Endodermal cell (in vitro differentiated cells): ENCODE measurements at regions not wholly inside any gene's neighbourhood (a gene's known extent, or its start where the extent isn't known, plus 50 kb on each side); places are given as distances from the start of the nearest gene placed in this dataset.

Experiments
- DNase-seq: peaks from one replicate; pipeline ENCODE4 v3.0.0-alpha.2; 2017
- H3K27ac ChIP-seq: 2 replicates; pipeline ENCODE4 v1.5.1; 2013; ENCODE audit warnings: mild to moderate bottlenecking, low read depth, low read length, moderate library complexity
- H3K27me3 ChIP-seq: 2 replicates; pipeline ENCODE4 v1.6.1; 2013; ENCODE audit warnings: mild to moderate bottlenecking, low read length, moderate library complexity; ENCODE audit not compliant: insufficient read depth, control insufficient read depth, poor library complexity, severe bottlenecking
- H3K36me3 ChIP-seq: 2 replicates; pipeline ENCODE4 v1.7.0; 2013; ENCODE audit warnings: mild to moderate bottlenecking, low read length, moderate library complexity; ENCODE audit not compliant: control insufficient read depth, insufficient read depth
- H3K4me1 ChIP-seq: one replicate; pipeline ENCODE4 v1.7.0; 2013; ENCODE audit warnings: low read length; ENCODE audit not compliant: control insufficient read depth, insufficient read depth
- H3K4me3 ChIP-seq: 2 replicates; pipeline ENCODE4 v1.5.1; 2013; ENCODE audit warnings: mild to moderate bottlenecking, low read length, moderate library complexity
- H3K9ac ChIP-seq: 2 replicates; pipeline ENCODE4 v1.6.1; 2013; ENCODE audit warnings: mild to moderate bottlenecking, low read length, moderate library complexity; ENCODE audit not compliant: poor library complexity, severe bottlenecking; ENCODE audit errors: extremely low read depth
- H3K9me3 ChIP-seq: 2 replicates; pipeline ENCODE4 v1.6.1; 2013; ENCODE audit warnings: mild to moderate bottlenecking, low read length, moderate library complexity; ENCODE audit not compliant: control insufficient read depth
- H3K27ac Mint-ChIP-seq: 2 replicates; pipeline ENCODE4 v1.8.0; 2020; ENCODE audit warnings: mixed read lengths
- H3K27me3 Mint-ChIP-seq: 2 replicates; pipeline ENCODE4 v1.8.0; 2021; ENCODE audit warnings: mild to moderate bottlenecking, mixed read lengths; ENCODE audit not compliant: insufficient read depth
- H3K36me3 Mint-ChIP-seq: 2 replicates; pipeline ENCODE4 v1.8.0; 2020; ENCODE audit warnings: low read depth, mixed read lengths
- H3K4me1 Mint-ChIP-seq: 2 replicates; pipeline ENCODE4 v1.8.0; 2020; ENCODE audit warnings: mixed read lengths
- H3K4me3 Mint-ChIP-seq: 2 replicates; pipeline ENCODE4 v1.8.0; 2020; ENCODE audit warnings: mild to moderate bottlenecking, moderate library complexity, mixed read lengths
- H3K9me3 Mint-ChIP-seq: 2 replicates; pipeline ENCODE4 v1.8.0; 2020; ENCODE audit warnings: mild to moderate bottlenecking, mixed read lengths
- WGBS, 2 experiments: methylation state at CpG; one replicate each; pipeline versions ENCODE4 v1.1.5 to v1.1.7; 2013; ENCODE audit warnings: missing lambda C conversion rate in 2 of 2, mixed read lengths in 1 of 2; ENCODE audit not compliant: insufficient coverage in 1 of 2, insufficient read length in 1 of 2; 5-methylcytosine and 5-hydroxymethylcytosine counted together
- TF ChIP-seq, protein P1 (sequence below): fragments of 200-600 bp; sonication (generic); conservative IDR thresholded peaks from 2 replicates; pipeline ENCODE4 v1.5.0; 2021; ENCODE audit warnings: antibody characterized with exemption, mild to moderate bottlenecking

GRCh38 chr12:102592134-102592533 is 111.8 kb upstream of the IGF1 start:
- Histone ChIP-seq H3K27ac (no peak overlapping the region), H3K4me3 (no peak overlapping the region), H3K9me3 (no peaks in the 10 kb centered on the region), H3K36me3 (no peaks in the 10 kb centered on the region), H3K27me3 (no peaks in the 10 kb centered on the region), H3K9ac (no peak overlapping the region), H3K4me1 (no peaks in the 10 kb centered on the region)
- Mint-ChIP-seq H3K9me3 (no peaks in the 10 kb centered on the region), H3K36me3 (no peaks in the 10 kb centered on the region), H3K4me3 (no peak overlapping the region), H3K27me3 (no peaks in the 10 kb centered on the region), H3K4me1 (no peaks in the 10 kb centered on the region), H3K27ac (no peak overlapping the region)
- DNase-seq = no peak
- TF ChIP-seq, protein P1, sequence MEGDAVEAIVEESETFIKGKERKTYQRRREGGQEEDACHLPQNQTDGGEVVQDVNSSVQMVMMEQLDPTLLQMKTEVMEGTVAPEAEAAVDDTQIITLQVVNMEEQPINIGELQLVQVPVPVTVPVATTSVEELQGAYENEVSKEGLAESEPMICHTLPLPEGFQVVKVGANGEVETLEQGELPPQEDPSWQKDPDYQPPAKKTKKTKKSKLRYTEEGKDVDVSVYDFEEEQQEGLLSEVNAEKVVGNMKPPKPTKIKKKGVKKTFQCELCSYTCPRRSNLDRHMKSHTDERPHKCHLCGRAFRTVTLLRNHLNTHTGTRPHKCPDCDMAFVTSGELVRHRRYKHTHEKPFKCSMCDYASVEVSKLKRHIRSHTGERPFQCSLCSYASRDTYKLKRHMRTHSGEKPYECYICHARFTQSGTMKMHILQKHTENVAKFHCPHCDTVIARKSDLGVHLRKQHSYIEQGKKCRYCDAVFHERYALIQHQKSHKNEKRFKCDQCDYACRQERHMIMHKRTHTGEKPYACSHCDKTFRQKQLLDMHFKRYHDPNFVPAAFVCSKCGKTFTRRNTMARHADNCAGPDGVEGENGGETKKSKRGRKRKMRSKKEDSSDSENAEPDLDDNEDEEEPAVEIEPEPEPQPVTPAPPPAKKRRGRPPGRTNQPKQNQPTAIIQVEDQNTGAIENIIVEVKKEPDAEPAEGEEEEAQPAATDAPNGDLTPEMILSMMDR = no peak
- WGBS, 2 experiments = 93 to 100% methylated on average over 1 to 2 of the region's 3 CpGs

- no peaks in the 10 kb centered on the region for H3K27me3 Mint-ChIP-seq
- no peak overlapping the region for H3K4me3 Mint-ChIP-seq
- H3K27ac Mint-ChIP-seq = no peak overlapping the region
- TF ChIP-seq, protein P1 = no peak
- 90% methylated on average over 1 of the region's 1 CpG; no CpG with 5 or more reads in 1 of the 2 experiments for WGBS, 2 experiments
- Histone ChIP-seq H3K9ac (no peak overlapping the region), H3K4me3 (no peak overlapping the region), H3K27me3 (no peaks in the 10 kb centered on the region), H3K36me3 (no peaks in the 10 kb centered on the region), H3K27ac (no peak overlapping the region), H3K9me3 (no peaks in the 10 kb centered on the region), H3K4me1 (no peaks in the 10 kb centered on the region)
- H3K36me3 Mint-ChIP-seq = no peaks in the 10 kb centered on the region
- H3K9me3 Mint-ChIP-seq = no peaks in the 10 kb centered on the region
- DNase-seq = no peak
- no peaks in the 10 kb centered on the region for H3K4me1 Mint-ChIP-seq
These were observed 92.9 kb upstream of the IGF1 start for GRCh38 chr12:102573237-102573636.

- Histone ChIP-seq H3K36me3 (no peaks in the 10 kb centered on the region), H3K9me3 (no peaks in the 10 kb centered on the region), H3K4me3 (no peak overlapping the region), H3K27me3 (no peaks in the 10 kb centered on the region), H3K9ac (no peak overlapping the region), H3K4me1 (no peaks in the 10 kb centered on the region), H3K27ac (no peak overlapping the region)
- H3K4me1 Mint-ChIP-seq = no peaks in the 10 kb centered on the region
- DNase-seq = no peak
- no peaks in the 10 kb centered on the region for H3K9me3 Mint-ChIP-seq
- WGBS, 2 experiments = 81 to 100% methylated on average over 1 to 3 of the region's 3 CpGs
- TF ChIP-seq, protein P1 = no peak
- no peak overlapping the region for H3K4me3 Mint-ChIP-seq
- H3K36me3 Mint-ChIP-seq = no peaks in the 10 kb centered on the region
- no peaks in the 10 kb centered on the region for H3K27me3 Mint-ChIP-seq
- H3K27ac Mint-ChIP-seq = no peak overlapping the region
These were observed 91.5 kb upstream of the IGF1 start for GRCh38 chr12:102571889-102572288.
